ENCODE measurements at regions not wholly inside any gene's neighbourhood (a gene's known extent, or its start where the extent isn't known, plus 50 kb on each side); places are given as distances from the start of the nearest gene placed in this dataset.

GRCh38 chr6:118745156-118745555 is 93.8 kb upstream of the CEP85L start:
- TF ChIP-seq RXRA (IDR thresholded peaks at IDR 0.05; ENCODE audit: insufficient read depth, low read depth, low read length) (no peak), RAD21 (IDR thresholded peaks at IDR 0.05 in 1 of 2, conservative IDR thresholded peaks at IDR 0.05 in 1 of 2; ENCODE audit: low read depth in 2 of 2, low read length in 2 of 2) (no peak), RBBP5 (IDR thresholded peaks at IDR 0.05; ENCODE audit: borderline replicate concordance, low read depth, low read length) (no peak), TCF12 (IDR thresholded peaks at IDR 0.05; ENCODE audit: low read depth, low read length) (no peak), CBX5 (IDR thresholded peaks at IDR 0.05; ENCODE audit: low read depth, low read length) (no peak), RNF2 (IDR thresholded peaks at IDR 0.05; ENCODE audit: borderline replicate concordance, low read depth, low read length, missing control alignments, poor library complexity, severe bottlenecking) (no peak), SIRT6 (IDR thresholded peaks at IDR 0.05; ENCODE audit: low read length) (no peak), RFX5 (IDR thresholded peaks at IDR 0.05; ENCODE audit: borderline replicate concordance, low read depth, low read length) (no peak), MAX (IDR thresholded peaks at IDR 0.05) (no peak), KDM1A (IDR thresholded peaks at IDR 0.05; ENCODE audit: borderline replicate concordance, low read length) (no peak), KDM4A (IDR thresholded peaks at IDR 0.05; ENCODE audit: low read depth, low read length, severe bottlenecking) (no peak), FOSL1 (IDR thresholded peaks at IDR 0.05; ENCODE audit: insufficient read depth, low read depth, low read length) (no peak)
- TF ChIP-seq, protein P1, sequence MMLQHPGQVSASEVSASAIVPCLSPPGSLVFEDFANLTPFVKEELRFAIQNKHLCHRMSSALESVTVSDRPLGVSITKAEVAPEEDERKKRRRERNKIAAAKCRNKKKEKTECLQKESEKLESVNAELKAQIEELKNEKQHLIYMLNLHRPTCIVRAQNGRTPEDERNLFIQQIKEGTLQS (IDR thresholded peaks at IDR 0.05; ENCODE audit: insufficient read depth, low read depth, low read length), result no peak
- no peak overlapping the region for H4K8ac ChIP-seq (ENCODE audit: extremely low read depth, insufficient read depth, low read length)
- POLR2A ChIA-PET (ENCODE audit: partially characterized antibody), result no interaction called here
- no peak overlapping the region for H3K4me2 ChIP-seq (ENCODE audit: insufficient read depth in 1 of 2, low read depth in 2 of 2, low read length in 2 of 2)
- no peaks in the 10 kb centered on the region for H3K9me3 ChIP-seq (ENCODE audit: insufficient read depth in 2 of 2, low read depth in 1 of 2, low read length in 1 of 2)
- no peak overlapping the region for H2BK120ac ChIP-seq (replicated peaks; ENCODE audit: low read depth, low read length)
- no peaks in the 10 kb centered on the region for H3K23me2 ChIP-seq (ENCODE audit: low read depth, low read length)
- no peak overlapping the region for H2AFZ ChIP-seq (ENCODE audit: low read length)
- no peak overlapping the region for H3K18ac ChIP-seq (ENCODE audit: extremely low read depth, low read length)
- CTCF ChIA-PET (ENCODE audit: partially characterized antibody), result interaction anchor here (1.1 to 2.3 kb wide), 3 partner anchors 11 to 32 kb away, joined by 3 to 9 read pairs (median 4); no protein-coding TSS in a partner anchor
- H3K4me1 ChIP-seq (replicated peaks in 1 of 4; ENCODE audit: control insufficient read depth in 3 of 4, insufficient read depth in 4 of 4, low read length in 3 of 4), result peaks cover 0 to 5% (median 4%) of the 10 kb centered on the region in 4 experiments; a peak in 2 of 7 replicates
- no peak overlapping the region for H2BK5ac ChIP-seq (ENCODE audit: low read depth, low read length)
- DNase-seq (ENCODE audit: low read depth in 1 of 2, low spot score in 2 of 2) (no peak), FAIRE-seq (no peak)
- H3K4me3 ChIP-seq (ENCODE audit: extremely low read depth in 1 of 4, insufficient read depth in 2 of 4, low read depth in 3 of 4, low read length in 4 of 4), result no peak overlapping the region
- H3K27me3 ChIP-seq (replicated peaks in 1 of 4; ENCODE audit: control insufficient read depth in 3 of 4, extremely low read depth in 1 of 4, insufficient read depth in 3 of 4, low read length in 3 of 4), result no peaks in the 10 kb centered on the region
- no peak overlapping the region for H4K91ac ChIP-seq (replicated peaks; ENCODE audit: insufficient read length, low read length)
- no peak overlapping the region for H2BK15ac ChIP-seq (ENCODE audit: low read length)
- no peak overlapping the region for H3K14ac ChIP-seq (ENCODE audit: insufficient read length)
- no peak overlapping the region for H3K9ac ChIP-seq (replicated peaks in 1 of 4; ENCODE audit: extremely low read depth in 1 of 4, low read depth in 3 of 4, low read length in 3 of 4)
- no peak overlapping the region for H3K56ac ChIP-seq (replicated peaks; ENCODE audit: insufficient read length, low read depth, low read length)
- H2AK5ac ChIP-seq (ENCODE audit: low read depth, low read length), result no peak overlapping the region
- H3K36me3 ChIP-seq (ENCODE audit: control insufficient read depth in 2 of 4, insufficient read depth in 4 of 4, low read length in 3 of 4), result no peaks in the 10 kb centered on the region
- 83% methylated on average over 7 of the region's 7 CpGs; no CpG with 5 or more reads in 1 of the 2 experiments for WGBS, 2 experiments (ENCODE audit: extremely low coverage in 1 of 2, insufficient coverage in 1 of 2, insufficient read length in 1 of 2, insufficient replicate concordance in 2 of 2, low coverage in 1 of 2, low lambda C conversion rate in 2 of 2, missing lambda C conversion rate in 1 of 2)
- no peaks in the 10 kb centered on the region for H3K79me1 ChIP-seq (ENCODE audit: low read depth, low read length)
- H3K27ac ChIP-seq (ENCODE audit: low read depth, low read length), result no peak overlapping the region
- H3K23ac ChIP-seq (ENCODE audit: insufficient read length), result no peak overlapping the region
- no peak overlapping the region for H2BK20ac ChIP-seq (ENCODE audit: low read length)
- no peaks in the 10 kb centered on the region for H3K79me2 ChIP-seq (ENCODE audit: control insufficient read depth in 1 of 2, insufficient read depth in 2 of 2, low read length in 2 of 2)
- no peak overlapping the region for H2BK12ac ChIP-seq (ENCODE audit: low read depth, low read length)
- H4K5ac ChIP-seq (ENCODE audit: insufficient read length, low read depth, low read length), result no peak overlapping the region
- H4K20me1 ChIP-seq (replicated peaks in 1 of 2; ENCODE audit: control insufficient read depth in 1 of 2, insufficient read depth in 2 of 2, low read length in 2 of 2), result no peaks in the 10 kb centered on the region
- no peak overlapping the region for H3K4ac ChIP-seq (replicated peaks; ENCODE audit: insufficient read length, low read depth, low read length)

Measured in H1 (cell line).